PFSK-1 (cell line): ENCODE measurements at regions not wholly inside any gene's neighbourhood (a gene's known extent, or its start where the extent isn't known, plus 50 kb on each side); places are given as distances from the start of the nearest gene placed in this dataset.

Source experiments
- POLR2AphosphoS5 ChIP-seq: IDR thresholded peaks from 2 replicates; pipeline ENCODE4 v1.6.1; 2012; ENCODE audit warnings: low read depth, mild to moderate bottlenecking, control low read depth, low read length, moderate library complexity
- SIN3A ChIP-seq: IDR thresholded peaks from 2 replicates; pipeline ENCODE4 v1.6.1; 2012; ENCODE audit warnings: mild to moderate bottlenecking, low read length, moderate library complexity, borderline replicate concordance; ENCODE audit not compliant: insufficient read depth
- TF ChIP-seq, protein P1 (sequence below), 2 experiments: IDR thresholded peaks; 2 replicates each; pipeline versions ENCODE4 v1.6.1 to v1.8.0; 2011 to 2012; ENCODE audit warnings: low read depth in 2 of 2, low read length in 2 of 2, control low read depth in 1 of 2, inconsistent platforms in 1 of 2, mild to moderate bottlenecking in 1 of 2, moderate library complexity in 1 of 2; ENCODE audit not compliant: insufficient read depth in 1 of 2

- TF ChIP-seq, protein P1, sequence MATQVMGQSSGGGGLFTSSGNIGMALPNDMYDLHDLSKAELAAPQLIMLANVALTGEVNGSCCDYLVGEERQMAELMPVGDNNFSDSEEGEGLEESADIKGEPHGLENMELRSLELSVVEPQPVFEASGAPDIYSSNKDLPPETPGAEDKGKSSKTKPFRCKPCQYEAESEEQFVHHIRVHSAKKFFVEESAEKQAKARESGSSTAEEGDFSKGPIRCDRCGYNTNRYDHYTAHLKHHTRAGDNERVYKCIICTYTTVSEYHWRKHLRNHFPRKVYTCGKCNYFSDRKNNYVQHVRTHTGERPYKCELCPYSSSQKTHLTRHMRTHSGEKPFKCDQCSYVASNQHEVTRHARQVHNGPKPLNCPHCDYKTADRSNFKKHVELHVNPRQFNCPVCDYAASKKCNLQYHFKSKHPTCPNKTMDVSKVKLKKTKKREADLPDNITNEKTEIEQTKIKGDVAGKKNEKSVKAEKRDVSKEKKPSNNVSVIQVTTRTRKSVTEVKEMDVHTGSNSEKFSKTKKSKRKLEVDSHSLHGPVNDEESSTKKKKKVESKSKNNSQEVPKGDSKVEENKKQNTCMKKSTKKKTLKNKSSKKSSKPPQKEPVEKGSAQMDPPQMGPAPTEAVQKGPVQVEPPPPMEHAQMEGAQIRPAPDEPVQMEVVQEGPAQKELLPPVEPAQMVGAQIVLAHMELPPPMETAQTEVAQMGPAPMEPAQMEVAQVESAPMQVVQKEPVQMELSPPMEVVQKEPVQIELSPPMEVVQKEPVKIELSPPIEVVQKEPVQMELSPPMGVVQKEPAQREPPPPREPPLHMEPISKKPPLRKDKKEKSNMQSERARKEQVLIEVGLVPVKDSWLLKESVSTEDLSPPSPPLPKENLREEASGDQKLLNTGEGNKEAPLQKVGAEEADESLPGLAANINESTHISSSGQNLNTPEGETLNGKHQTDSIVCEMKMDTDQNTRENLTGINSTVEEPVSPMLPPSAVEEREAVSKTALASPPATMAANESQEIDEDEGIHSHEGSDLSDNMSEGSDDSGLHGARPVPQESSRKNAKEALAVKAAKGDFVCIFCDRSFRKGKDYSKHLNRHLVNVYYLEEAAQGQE (IDR thresholded peaks at IDR 0.05; ENCODE audit: insufficient read depth in 1 of 2, low read depth in 2 of 2, low read length in 2 of 2): no peak
- TF ChIP-seq POLR2AphosphoS5 (no peak), SIN3A (no peak)
Observed at GRCh38 chr2:11953258-11953657, 206.8 kb downstream of the LPIN1 start.
